ENCODE measurements at regions not wholly inside any gene's neighbourhood (a gene's known extent, or its start where the extent isn't known, plus 50 kb on each side); places are given as distances from the start of the nearest gene placed in this dataset.

DNA sequence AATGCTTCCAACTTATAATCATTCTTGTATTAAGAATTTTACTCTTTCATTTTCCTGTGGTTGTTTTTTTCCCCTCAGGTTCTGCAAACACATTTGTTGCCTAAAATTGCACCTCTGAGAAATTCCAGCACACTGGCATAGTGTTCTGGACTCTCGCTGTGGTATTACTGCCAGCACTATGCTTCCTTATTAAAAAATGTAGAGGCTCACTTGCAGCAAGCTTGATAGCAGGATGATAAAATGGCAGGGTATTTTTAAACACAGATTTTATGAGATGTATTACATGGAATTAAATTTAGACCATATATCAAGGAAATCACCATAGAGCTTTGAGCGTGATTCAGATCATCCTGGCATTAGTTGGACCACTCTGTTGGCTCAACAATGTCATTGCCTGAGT lies 416.7 kb upstream of the AKR1E2 start (continued):
- TF ChIP-seq, protein P1, sequence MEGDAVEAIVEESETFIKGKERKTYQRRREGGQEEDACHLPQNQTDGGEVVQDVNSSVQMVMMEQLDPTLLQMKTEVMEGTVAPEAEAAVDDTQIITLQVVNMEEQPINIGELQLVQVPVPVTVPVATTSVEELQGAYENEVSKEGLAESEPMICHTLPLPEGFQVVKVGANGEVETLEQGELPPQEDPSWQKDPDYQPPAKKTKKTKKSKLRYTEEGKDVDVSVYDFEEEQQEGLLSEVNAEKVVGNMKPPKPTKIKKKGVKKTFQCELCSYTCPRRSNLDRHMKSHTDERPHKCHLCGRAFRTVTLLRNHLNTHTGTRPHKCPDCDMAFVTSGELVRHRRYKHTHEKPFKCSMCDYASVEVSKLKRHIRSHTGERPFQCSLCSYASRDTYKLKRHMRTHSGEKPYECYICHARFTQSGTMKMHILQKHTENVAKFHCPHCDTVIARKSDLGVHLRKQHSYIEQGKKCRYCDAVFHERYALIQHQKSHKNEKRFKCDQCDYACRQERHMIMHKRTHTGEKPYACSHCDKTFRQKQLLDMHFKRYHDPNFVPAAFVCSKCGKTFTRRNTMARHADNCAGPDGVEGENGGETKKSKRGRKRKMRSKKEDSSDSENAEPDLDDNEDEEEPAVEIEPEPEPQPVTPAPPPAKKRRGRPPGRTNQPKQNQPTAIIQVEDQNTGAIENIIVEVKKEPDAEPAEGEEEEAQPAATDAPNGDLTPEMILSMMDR (IDR thresholded peaks at IDR 0.05 in 2 of 3, conservative IDR thresholded peaks at IDR 0.05 in 1 of 3; ENCODE audit: insufficient read depth in 2 of 3, low read depth in 1 of 3, low read length in 3 of 3) = no peak
- TF ChIP-seq ZBTB11 (CRISPR knock-in tag; IDR thresholded peaks at IDR 0.05) = no peak
- TF ChIP-seq ZBTB7A (IDR thresholded peaks at IDR 0.05; ENCODE audit: borderline replicate concordance, control insufficient read depth, low read depth, low read length) = no peak
- TF ChIP-seq, protein P2, sequence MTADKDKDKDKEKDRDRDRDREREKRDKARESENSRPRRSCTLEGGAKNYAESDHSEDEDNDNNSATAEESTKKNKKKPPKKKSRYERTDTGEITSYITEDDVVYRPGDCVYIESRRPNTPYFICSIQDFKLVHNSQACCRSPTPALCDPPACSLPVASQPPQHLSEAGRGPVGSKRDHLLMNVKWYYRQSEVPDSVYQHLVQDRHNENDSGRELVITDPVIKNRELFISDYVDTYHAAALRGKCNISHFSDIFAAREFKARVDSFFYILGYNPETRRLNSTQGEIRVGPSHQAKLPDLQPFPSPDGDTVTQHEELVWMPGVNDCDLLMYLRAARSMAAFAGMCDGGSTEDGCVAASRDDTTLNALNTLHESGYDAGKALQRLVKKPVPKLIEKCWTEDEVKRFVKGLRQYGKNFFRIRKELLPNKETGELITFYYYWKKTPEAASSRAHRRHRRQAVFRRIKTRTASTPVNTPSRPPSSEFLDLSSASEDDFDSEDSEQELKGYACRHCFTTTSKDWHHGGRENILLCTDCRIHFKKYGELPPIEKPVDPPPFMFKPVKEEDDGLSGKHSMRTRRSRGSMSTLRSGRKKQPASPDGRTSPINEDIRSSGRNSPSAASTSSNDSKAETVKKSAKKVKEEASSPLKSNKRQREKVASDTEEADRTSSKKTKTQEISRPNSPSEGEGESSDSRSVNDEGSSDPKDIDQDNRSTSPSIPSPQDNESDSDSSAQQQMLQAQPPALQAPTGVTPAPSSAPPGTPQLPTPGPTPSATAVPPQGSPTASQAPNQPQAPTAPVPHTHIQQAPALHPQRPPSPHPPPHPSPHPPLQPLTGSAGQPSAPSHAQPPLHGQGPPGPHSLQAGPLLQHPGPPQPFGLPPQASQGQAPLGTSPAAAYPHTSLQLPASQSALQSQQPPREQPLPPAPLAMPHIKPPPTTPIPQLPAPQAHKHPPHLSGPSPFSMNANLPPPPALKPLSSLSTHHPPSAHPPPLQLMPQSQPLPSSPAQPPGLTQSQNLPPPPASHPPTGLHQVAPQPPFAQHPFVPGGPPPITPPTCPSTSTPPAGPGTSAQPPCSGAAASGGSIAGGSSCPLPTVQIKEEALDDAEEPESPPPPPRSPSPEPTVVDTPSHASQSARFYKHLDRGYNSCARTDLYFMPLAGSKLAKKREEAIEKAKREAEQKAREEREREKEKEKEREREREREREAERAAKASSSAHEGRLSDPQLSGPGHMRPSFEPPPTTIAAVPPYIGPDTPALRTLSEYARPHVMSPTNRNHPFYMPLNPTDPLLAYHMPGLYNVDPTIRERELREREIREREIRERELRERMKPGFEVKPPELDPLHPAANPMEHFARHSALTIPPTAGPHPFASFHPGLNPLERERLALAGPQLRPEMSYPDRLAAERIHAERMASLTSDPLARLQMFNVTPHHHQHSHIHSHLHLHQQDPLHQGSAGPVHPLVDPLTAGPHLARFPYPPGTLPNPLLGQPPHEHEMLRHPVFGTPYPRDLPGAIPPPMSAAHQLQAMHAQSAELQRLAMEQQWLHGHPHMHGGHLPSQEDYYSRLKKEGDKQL (CRISPR knock-in tag; IDR thresholded peaks at IDR 0.05; ENCODE audit: borderline replicate concordance) = no peak
- no peak for TF ChIP-seq RBM14 (IDR thresholded peaks at IDR 0.05; ENCODE audit: borderline replicate concordance, insufficient read depth, low read depth, low read length)
- TF ChIP-seq TCF7 (IDR thresholded peaks at IDR 0.05; ENCODE audit: borderline replicate concordance) = no peak
- TF ChIP-seq ZNF41 (CRISPR knock-in tag; conservative IDR thresholded peaks at IDR 0.05) = no peak
- TF ChIP-seq GABPB2 (CRISPR knock-in tag; conservative IDR thresholded peaks at IDR 0.05) = no peak
- no peak for TF ChIP-seq CBX8 (IDR thresholded peaks at IDR 0.05; ENCODE audit: borderline replicate concordance, extremely low read depth, low read depth, low read length, poor library complexity, severe bottlenecking)

Data from K562 (cell line).